ENCODE measurements at regions not wholly inside any gene's neighbourhood (a gene's known extent, or its start where the extent isn't known, plus 50 kb on each side); places are given as distances from the start of the nearest gene placed in this dataset.

- Histone ChIP-seq H3K4me1 (peaks cover 0 to 8% (median 0%) of the 10 kb centered on the region in 9 donors), H3K4me3 (no peak overlapping the region), H3K27ac (no peak overlapping the region), H3K36me3 (no peaks in the 10 kb centered on the region), H3K27me3 (peaks cover 0 to 14% (median 0%) of the 10 kb centered on the region in 7 donors), H3K9me3 (peaks cover 0 to 5% (median 0%) of the 10 kb centered on the region in 11 donors)
- intact Hi-C loops (cut with DNase I): no loop called here
- WGBS, 2 donors: 61 to 65% methylated on average over 13 of the region's 13 CpGs
- ATAC-seq (no peak), DNase-seq (no peak)
- no peak for TF ChIP-seq CTCF (IDR thresholded peaks at IDR 0.05)
These were observed 49.6 kb upstream of the RXRA start for GRCh38 chr9:134276453-134277245.

All from heart right ventricle (tissue), 16 donors.